ENCODE measurements at regions not wholly inside any gene's neighbourhood (a gene's known extent, or its start where the extent isn't known, plus 50 kb on each side); places are given as distances from the start of the nearest gene placed in this dataset.
"Not testable (repeated sequence)": the region's sequence is repeated elsewhere in the genome, so short reads cannot be mapped to it uniquely, and the experiment has no call there.

GRCh38 chr9:67492028-67492427, 366.7 kb upstream of the ANKRD20A1 start:
- H3K27me3 ChIP-seq (ENCODE audit: control insufficient read depth, insufficient read depth, low read length); H3K4me1 ChIP-seq (ENCODE audit: control insufficient read depth, insufficient read depth, low read length); H3K36me3 ChIP-seq (ENCODE audit: control insufficient read depth, insufficient read depth, low read length); H3K9ac ChIP-seq (ENCODE audit: low read depth, low read length); H3K4me3 ChIP-seq (ENCODE audit: low read depth, low read length); H3K9me3 ChIP-seq (ENCODE audit: control insufficient read depth, insufficient read depth, low read length): not testable (repeated sequence)

GRCh38 chr9:67477465-67477864, 381.3 kb upstream of the ANKRD20A1 start:
- not testable (repeated sequence) for H3K4me3 ChIP-seq (ENCODE audit: low read depth, low read length); H3K4me1 ChIP-seq (ENCODE audit: control insufficient read depth, insufficient read depth, low read length); H3K9me3 ChIP-seq (ENCODE audit: control insufficient read depth, insufficient read depth, low read length); H3K36me3 ChIP-seq (ENCODE audit: control insufficient read depth, insufficient read depth, low read length); H3K9ac ChIP-seq (ENCODE audit: low read depth, low read length); H3K27me3 ChIP-seq (ENCODE audit: control insufficient read depth, insufficient read depth, low read length)

DNA sequence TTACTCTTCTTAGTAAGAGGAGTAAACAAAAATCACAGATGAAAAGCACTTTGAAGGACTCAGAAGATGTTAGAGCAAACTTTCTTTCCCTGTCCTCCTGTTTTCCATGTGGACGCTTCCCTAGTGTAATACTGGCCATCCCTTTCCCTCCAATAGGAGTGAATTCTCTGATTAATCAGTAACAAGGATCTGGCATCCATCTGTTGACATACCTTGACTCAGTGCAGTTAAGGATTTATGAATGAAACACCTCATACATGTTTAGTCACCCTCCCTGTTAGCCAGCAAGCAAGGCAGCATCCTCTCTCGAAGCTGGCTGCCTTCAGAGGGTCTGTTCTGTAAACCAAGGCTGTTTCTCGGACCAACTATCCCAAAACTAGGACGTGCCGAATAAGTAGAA, 388.0 kb upstream of the ANKRD20A1 start:
- H3K9ac ChIP-seq (ENCODE audit: low read depth, low read length); H3K36me3 ChIP-seq (ENCODE audit: control insufficient read depth, insufficient read depth, low read length); H3K4me3 ChIP-seq (ENCODE audit: low read depth, low read length); H3K27me3 ChIP-seq (ENCODE audit: control insufficient read depth, insufficient read depth, low read length); H3K4me1 ChIP-seq (ENCODE audit: control insufficient read depth, insufficient read depth, low read length); H3K9me3 ChIP-seq (ENCODE audit: control insufficient read depth, insufficient read depth, low read length): not testable (repeated sequence)

GRCh38 chr9:67468326-67468725, 390.4 kb upstream of the ANKRD20A1 start:
- H3K9me3 ChIP-seq (ENCODE audit: control insufficient read depth, insufficient read depth, low read length); H3K27me3 ChIP-seq (ENCODE audit: control insufficient read depth, insufficient read depth, low read length): not testable (repeated sequence)

GRCh38 chr9:67461796-67462757, 396.7 kb upstream of the ANKRD20A1 start:
- not testable (repeated sequence) for H3K4me3 ChIP-seq (ENCODE audit: low read depth, low read length); H3K9me3 ChIP-seq (ENCODE audit: control insufficient read depth, insufficient read depth, low read length); H3K9ac ChIP-seq (ENCODE audit: low read depth, low read length); H3K36me3 ChIP-seq (ENCODE audit: control insufficient read depth, insufficient read depth, low read length); H3K27me3 ChIP-seq (ENCODE audit: control insufficient read depth, insufficient read depth, low read length); H3K4me1 ChIP-seq (ENCODE audit: control insufficient read depth, insufficient read depth, low read length)

More at GRCh38 chr9:67468326-67468725, 390.4 kb upstream of the ANKRD20A1 start:
- H3K9ac ChIP-seq (ENCODE audit: low read depth, low read length); H3K4me3 ChIP-seq (ENCODE audit: low read depth, low read length); H3K4me1 ChIP-seq (ENCODE audit: control insufficient read depth, insufficient read depth, low read length); H3K36me3 ChIP-seq (ENCODE audit: control insufficient read depth, insufficient read depth, low read length): not testable (repeated sequence)

GRCh38 chr9:67452941-67453340, 405.8 kb upstream of the ANKRD20A1 start:
- not testable (repeated sequence) for H3K36me3 ChIP-seq (ENCODE audit: control insufficient read depth, insufficient read depth, low read length); H3K9ac ChIP-seq (ENCODE audit: low read depth, low read length); H3K4me1 ChIP-seq (ENCODE audit: control insufficient read depth, insufficient read depth, low read length); H3K27me3 ChIP-seq (ENCODE audit: control insufficient read depth, insufficient read depth, low read length); H3K4me3 ChIP-seq (ENCODE audit: low read depth, low read length); H3K9me3 ChIP-seq (ENCODE audit: control insufficient read depth, insufficient read depth, low read length)

GRCh38 chr9:67442313-67442712, 416.4 kb upstream of the ANKRD20A1 start:
- H3K9me3 ChIP-seq (ENCODE audit: control insufficient read depth, insufficient read depth, low read length); H3K27me3 ChIP-seq (ENCODE audit: control insufficient read depth, insufficient read depth, low read length); H3K4me3 ChIP-seq (ENCODE audit: low read depth, low read length); H3K4me1 ChIP-seq (ENCODE audit: control insufficient read depth, insufficient read depth, low read length); H3K36me3 ChIP-seq (ENCODE audit: control insufficient read depth, insufficient read depth, low read length); H3K9ac ChIP-seq (ENCODE audit: low read depth, low read length): not testable (repeated sequence)

DNA sequence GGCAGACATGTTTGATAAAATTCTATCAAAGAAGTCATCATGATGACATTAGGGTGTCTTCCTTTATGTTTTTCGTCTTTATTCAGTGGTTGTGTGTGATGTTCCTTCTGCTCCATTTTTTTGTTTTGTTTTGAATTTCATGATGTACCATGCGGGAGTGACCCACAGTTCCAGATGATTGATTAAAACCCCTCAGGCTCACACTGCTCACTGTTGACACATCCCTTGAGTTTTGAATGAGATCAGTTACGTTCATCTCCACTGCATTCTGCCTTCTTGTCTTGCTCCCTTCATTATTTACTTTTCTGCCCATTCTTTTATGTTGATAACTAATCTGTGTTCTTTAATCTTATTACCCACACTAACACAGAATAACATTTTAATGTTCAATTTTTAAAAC, 421.7 kb upstream of the ANKRD20A1 start:
- not testable (repeated sequence) for H3K27me3 ChIP-seq (ENCODE audit: control insufficient read depth, insufficient read depth, low read length); H3K9ac ChIP-seq (ENCODE audit: low read depth, low read length); H3K4me3 ChIP-seq (ENCODE audit: low read depth, low read length); H3K4me1 ChIP-seq (ENCODE audit: control insufficient read depth, insufficient read depth, low read length); H3K9me3 ChIP-seq (ENCODE audit: control insufficient read depth, insufficient read depth, low read length); H3K36me3 ChIP-seq (ENCODE audit: control insufficient read depth, insufficient read depth, low read length)

GRCh38 chr9:67424881-67425280, 432.5 kb upstream of the SPATA31A3 start:
- H3K36me3 ChIP-seq (ENCODE audit: control insufficient read depth, insufficient read depth, low read length); H3K9ac ChIP-seq (ENCODE audit: low read depth, low read length); H3K9me3 ChIP-seq (ENCODE audit: control insufficient read depth, insufficient read depth, low read length); H3K27me3 ChIP-seq (ENCODE audit: control insufficient read depth, insufficient read depth, low read length); H3K4me3 ChIP-seq (ENCODE audit: low read depth, low read length); H3K4me1 ChIP-seq (ENCODE audit: control insufficient read depth, insufficient read depth, low read length): not testable (repeated sequence)

- H3K36me3 ChIP-seq (ENCODE audit: control insufficient read depth, insufficient read depth, low read length); H3K9ac ChIP-seq (ENCODE audit: low read depth, low read length); H3K4me1 ChIP-seq (ENCODE audit: control insufficient read depth, insufficient read depth, low read length); H3K9me3 ChIP-seq (ENCODE audit: control insufficient read depth, insufficient read depth, low read length); H3K4me3 ChIP-seq (ENCODE audit: low read depth, low read length); H3K27me3 ChIP-seq (ENCODE audit: control insufficient read depth, insufficient read depth, low read length): not testable (repeated sequence)
Measured at GRCh38 chr9:67423049-67423728, 430.8 kb upstream of the SPATA31A3 start.

- not testable (repeated sequence) for H3K9ac ChIP-seq (ENCODE audit: low read depth, low read length); H3K4me3 ChIP-seq (ENCODE audit: low read depth, low read length); H3K27me3 ChIP-seq (ENCODE audit: control insufficient read depth, insufficient read depth, low read length); H3K36me3 ChIP-seq (ENCODE audit: control insufficient read depth, insufficient read depth, low read length); H3K9me3 ChIP-seq (ENCODE audit: control insufficient read depth, insufficient read depth, low read length); H3K4me1 ChIP-seq (ENCODE audit: control insufficient read depth, insufficient read depth, low read length)
Measured at GRCh38 chr9:67418496-67419079, 426.2 kb upstream of the SPATA31A3 start.
